HG03432 (cell line): ENCODE measurements at regions not wholly inside any gene's neighbourhood (a gene's known extent, or its start where the extent isn't known, plus 50 kb on each side); places are given as distances from the start of the nearest gene placed in this dataset.
"Not testable (repeated sequence)": the region's sequence is repeated elsewhere in the genome, so short reads cannot be mapped to it uniquely, and the experiment has no call there.

ENCODE experiments used
- ATAC-seq: cut with Tn5 transposase; IDR thresholded peaks from one replicate; pipeline ENCODE4 v1.9.1; 2021; ENCODE audit warnings: mild to moderate bottlenecking, moderate library complexity; ENCODE audit not compliant: unreplicated experiment

DNA sequence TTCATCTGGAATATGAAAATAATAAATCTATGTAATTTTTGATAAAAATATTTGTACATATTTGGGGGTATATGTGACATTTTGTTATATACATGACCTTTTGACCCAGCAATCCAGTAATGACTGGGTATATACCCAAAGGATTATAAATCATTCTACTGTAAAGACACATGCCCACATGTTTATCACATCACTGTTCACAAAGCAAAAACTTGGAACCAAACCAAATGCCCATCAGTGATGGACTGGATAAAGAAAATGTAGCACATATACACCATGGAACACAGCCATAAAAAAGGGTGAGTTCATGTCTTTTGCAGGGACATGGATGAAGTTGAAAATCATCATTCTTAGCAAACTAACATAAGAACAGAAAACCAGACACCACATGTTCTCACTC lies 472.1 kb upstream of the DDX18 start:
- no peak for ATAC-seq

DNA sequence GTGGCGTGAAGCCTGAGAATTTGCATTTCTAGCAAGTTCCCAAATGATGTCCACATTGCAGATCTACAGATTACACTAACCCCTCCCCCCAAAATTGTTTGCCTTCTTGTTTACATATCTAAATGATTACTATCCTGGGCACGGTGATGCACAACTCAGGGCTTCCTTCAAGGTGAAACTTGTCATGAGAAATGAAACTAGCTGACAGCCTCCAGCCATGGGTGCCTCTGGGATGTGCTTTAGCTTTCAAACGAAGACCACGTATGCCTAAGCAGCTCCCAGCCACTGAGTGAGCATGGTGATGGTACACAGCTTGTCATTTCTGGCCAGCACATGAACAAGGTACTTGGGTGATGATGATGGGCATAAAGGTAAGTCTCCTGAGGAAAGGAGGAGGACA lies 464.8 kb upstream of the DDX18 start:
- ATAC-seq, result no peak

DNA sequence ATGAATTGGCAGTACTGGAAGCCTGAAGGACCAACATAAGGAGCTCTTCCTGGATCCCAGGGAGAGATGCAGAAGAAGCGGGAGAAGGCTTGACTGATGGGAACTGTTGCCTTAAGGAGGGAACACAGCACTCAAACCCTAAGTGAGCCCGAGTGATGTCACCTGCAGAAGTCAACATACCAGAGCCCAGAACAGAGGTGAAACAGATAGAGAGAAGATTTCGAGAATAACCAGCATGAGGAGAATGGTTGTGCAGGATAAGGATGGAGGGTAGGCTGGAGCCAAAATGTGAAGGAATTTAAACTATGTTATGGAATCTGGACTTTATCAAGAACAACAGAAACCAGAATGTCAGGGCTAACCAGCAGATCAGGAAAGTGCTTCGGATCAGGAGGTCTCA lies 463.1 kb upstream of the DDX18 start:
- no peak for ATAC-seq

DNA sequence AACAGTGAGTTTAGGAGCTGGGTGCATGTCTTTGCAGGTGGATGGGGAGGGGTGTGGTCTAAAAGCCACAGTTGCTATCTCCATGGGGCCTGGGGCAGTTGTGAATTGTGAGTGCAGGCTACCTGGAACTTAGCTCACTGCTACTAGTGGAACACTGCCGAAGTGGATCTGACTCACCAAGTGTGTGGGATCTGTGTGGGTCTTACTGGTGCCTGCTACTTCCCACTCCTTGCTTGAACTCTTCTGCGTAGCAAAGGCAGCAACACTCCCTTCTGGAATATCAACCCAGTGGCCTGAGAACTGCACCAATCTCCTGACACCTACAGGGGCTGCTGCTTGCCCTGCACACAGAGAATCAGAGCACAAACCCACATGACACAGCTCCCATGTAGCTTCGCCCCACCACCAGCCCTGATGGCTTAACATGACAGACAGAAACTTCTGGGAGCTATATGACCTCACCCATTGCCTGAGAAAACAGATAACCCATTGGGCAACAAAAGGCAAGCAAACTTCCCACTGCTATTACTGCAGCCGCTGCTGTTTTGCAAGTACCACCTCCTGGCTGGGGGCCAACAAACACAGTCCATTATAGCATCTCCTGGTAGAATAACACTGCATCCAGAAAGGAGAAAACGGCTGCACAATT lies 455.1 kb upstream of the DDX18 start:
- ATAC-seq, result no peak

DNA sequence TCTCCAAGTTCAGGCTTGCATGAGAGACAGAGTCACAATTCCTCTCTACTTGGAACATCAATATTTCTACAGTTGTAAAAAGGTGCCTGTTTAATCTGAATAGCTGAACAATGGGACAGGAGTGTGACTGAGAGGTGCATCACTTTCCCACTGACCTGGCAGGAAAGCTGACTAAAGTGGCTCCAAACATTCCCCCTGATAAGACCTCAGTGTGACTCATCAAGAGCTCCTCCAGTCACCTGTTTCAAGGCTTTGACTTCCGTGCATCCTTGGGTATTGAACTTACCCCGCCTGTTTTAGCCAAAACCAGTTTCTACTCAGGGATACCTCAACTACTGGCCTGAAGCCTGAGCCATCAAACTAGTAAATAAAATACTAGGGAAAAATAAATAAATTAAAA lies 453.9 kb upstream of the DDX18 start:
- ATAC-seq, result no peak

DNA sequence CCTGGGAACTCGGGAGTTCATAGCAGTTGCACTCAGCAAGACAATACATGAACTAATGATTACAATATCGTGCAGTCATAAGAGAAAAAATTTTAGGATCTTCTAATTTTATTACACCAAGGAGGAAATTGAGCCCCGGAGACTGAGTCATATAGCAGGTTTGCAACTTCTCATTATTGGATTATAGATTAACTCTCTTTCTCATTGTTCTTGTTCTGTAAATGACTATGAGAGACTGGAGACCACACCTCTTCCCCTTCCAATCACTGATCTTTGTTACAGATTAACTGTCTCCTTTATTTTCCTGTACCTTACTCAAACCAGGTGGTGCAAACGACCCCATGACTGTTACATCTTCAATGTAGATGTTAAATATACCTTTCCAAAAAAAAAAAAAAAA lies 435.8 kb upstream of the DDX18 start:
- ATAC-seq, result peak; percentile 97

DNA sequence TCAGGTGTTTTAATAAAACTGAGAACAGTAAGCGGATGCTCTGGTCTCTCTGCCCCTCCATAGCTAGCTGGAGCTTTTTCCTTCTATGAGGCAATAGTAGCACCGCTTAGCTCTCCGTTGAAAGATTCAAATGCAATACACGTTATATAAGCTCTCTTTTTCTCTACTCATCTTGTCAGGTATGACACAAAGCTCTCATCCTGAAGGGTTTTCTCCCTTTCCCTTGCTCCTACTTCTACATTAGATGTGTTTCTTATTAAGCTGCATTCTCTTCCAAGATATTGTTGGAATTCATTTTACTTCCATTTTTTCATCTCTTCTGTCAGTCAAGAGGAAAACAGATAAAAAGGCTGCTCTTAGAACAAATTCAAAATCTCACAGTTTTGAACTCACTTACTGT lies 434.6 kb upstream of the DDX18 start:
- ATAC-seq, result no peak

DNA sequence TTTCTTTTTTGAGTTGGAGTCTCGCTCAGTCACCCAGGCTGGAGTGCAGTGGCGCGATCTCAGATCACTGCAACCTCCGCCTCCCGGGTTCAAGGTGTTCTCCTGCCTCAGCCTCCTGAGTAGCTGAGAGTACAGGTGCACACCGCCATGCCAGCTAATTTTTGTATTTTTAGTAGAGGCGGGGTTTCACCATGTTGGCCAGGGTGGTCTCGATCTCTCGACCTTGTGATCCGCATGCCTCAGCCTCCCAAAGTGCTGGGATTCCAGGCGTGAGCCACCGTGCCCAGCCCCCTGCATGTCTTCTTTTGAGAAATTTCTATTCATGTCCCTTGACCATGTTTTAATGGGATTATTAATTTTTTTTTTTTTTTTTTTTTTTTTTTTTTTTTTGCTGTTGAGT lies 430.5 kb upstream of the DDX18 start:
- not testable (repeated sequence) for ATAC-seq

DNA sequence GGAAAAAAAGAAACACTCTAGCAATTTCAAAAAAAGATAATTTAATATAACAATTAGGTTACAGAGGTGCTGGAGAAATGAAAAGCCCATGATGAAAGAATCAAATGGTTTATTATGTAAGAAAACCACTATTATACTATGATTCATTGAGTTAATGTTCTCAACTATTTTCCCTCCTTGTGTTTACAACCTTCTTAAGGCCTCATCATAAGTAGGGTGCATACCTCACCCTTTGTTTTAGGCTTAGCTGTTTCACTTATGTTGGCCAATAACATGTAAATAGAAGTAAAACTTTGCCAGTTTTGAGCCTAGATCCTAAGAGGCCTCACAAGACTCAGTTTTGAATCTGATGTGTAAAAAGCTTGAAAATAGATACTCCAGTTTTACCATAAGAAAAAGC lies 418.3 kb upstream of the DDX18 start:
- no peak for ATAC-seq

DNA sequence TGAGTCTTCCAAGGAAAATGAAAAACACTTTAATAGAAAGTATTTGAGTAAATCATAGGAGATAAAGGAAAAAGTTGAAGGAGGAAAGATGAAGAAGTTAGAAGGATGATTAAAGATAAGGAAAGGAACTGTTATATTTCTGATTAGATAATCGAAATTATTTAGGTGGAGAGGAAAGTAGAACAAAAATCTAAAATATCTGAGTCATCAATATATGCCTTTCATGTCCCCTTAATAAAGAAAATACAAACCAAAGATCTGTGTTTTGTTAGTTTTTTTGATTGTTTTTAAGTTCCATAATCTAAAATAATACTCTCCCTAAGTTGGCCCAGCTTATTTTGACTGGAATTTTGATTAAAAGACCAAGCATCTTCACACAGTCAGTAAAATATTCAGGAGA lies 412.9 kb upstream of the DDX18 start:
- ATAC-seq, result no peak

DNA sequence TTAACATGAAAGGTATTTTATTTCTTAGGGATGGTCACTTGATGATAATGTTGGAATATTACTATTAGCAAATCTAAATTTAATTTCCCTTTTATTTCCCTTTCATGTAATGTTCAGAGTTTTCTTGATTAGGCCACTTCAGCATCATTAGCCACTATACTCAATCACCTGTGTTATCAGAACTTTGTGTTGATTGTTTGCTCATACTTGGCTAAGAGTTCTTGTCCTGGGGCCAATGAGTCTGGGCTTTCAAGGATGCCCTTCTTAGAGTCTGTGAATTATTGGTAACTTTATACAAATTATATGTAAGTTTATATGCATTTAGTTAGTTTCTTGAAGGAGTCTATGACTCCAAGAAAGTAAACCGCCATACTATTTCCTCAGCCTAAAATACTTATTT lies 408.0 kb upstream of the DDX18 start:
- no peak for ATAC-seq

DNA sequence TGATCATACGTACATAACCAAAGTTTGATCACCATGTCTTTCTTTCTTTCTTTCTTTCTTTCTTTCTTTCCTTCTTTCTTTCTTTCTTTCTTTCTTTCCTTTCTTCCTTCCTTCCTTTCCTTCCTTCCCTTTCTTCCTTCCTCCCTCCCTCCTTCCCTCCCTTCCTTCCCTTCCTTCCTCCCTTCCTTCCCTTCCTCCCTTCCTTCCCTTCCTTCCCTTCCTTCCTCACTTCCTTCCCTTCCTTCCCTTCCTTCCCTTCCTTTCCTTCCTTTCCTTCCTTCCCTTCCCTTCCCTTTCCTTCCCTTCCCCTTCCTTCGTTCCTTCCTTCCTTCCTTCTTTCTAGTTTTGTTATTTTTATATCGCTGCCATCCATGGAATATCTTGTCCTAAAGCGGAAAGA lies 406.7 kb upstream of the DDX18 start:
- no peak for ATAC-seq

DNA sequence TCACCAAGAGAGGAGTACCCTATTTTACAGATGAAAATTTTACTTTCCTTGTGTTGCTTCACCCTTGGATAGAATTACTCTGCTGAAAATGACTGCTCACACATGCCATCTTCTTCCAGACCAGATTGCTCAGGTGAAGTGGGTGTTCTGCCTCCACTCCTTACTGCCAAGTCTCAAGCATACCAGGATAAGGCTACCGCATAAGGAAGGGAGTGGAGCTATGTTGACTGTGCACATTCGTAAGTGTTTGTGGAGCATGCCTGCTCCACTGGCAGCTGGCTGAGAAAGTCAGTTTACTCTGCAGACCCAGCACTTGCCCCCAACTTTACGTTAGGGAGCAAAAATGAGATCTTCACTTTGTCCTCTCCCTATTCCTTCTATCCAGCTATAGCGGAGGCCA lies 405.0 kb upstream of the DDX18 start:
- no peak for ATAC-seq

DNA sequence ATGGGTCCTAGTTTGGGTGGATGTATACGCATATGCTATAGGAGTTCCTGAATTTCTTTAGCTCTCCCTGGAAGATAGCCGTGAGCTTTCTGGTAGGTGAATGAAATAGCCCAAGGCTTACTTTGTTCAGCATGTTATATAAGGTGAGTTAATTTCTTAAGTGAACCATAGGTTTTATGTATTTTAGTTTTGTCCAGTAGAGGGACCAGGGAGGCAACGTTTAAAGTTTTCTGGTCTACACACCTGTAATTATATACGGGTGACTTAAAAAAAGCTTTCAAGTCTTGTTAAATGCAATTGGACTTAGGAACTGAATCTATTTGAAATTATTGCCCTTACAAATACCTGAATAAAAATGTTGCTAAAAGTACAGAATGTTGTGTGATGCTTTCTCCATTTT lies 402.5 kb upstream of the DDX18 start:
- ATAC-seq, result no peak

DNA sequence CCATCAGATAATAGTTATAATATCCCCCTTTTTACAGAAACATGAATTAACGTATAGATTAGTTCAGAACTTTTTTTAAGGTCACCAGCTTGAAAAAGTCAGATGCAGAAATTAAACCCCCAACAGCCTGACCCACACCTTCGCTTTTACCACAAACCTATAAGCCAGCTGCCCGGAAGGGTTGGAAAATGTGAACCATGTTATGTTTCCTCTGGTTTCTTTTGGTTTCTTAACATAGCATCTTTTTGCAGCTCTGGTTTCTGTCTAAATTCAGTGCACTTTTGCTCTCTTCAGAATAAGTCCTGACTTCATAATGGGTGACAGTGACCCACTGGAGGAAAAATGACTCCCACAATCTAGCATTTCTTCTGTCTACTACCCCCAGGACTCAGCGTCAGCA lies 381.7 kb upstream of the DDX18 start:
- ATAC-seq, result no peak

DNA sequence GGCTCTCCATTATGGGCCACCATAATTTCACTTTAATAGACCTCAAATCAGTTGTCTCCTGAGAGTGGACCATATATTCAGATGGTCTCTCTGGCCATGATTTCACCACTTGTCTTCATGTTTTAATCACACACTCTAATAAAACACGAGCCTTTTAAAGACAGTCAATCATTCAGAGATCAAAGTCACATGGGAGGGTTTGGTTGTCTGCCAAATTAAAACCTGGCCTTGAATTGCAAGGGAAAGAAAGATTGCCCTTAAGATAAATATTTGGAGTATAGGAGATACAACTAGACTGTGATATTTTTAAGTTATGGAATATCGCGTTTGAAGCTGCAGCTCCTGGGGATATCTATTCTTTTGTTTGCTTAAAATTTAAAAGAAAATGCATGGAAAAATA lies 377.8 kb upstream of the DDX18 start:
- ATAC-seq, result no peak

DNA sequence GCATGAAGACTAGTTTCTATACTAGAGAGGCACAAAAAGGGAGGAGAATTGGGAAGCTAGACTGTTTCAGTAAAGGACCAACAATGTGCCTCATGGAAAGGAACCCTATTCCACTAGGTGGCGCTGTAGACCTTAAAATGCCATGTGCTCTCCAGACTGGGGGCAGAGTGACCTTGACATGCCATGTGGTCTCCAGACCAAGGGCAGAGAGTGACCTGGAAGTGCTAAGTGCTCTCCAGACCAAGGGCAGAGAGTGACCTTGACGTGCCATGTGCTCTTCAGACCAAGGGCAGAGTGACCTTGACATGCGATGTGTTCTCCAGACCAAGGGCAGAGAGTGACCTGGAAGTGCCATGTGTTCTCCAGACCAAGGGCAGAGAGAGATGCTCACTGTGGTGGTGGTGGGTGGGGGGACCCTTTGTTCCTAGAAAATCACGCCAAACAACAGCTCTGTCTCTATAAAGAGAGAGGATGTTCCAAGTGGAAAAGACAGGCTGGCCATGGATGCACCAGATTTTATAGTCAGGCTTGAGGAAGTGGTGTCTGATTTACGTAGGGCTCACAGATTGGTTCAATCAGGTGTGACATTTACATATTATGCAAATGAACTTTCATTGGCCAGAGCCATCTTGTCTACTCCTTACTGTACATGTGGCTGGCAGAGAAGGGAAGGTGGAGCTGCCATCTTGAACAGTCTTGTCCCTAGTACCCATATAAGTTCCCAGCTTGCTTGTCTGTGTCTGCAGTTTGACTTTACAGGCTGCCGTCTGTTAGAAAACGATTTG lies 344.0 kb upstream of the DDX18 start:
- peak; percentile 76 for ATAC-seq

DNA sequence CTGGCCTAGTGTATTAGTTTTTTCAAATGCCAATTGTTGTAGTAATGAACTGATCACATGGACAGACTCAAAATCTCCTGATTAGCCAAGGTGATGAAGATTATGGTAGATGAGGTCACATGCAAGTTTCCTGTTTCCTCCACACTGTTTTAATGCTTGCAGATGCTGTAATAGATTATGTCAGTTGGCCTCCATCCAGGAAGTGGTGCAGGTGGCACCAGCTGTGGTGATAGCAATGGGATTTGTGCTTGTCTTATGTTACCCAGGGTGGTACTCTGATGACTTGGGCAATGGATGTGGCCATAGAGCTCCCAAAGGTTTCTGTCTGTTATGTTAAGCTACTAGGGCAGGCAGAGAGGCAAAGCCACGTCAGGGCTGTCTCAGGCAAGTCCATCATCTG lies 332.9 kb upstream of the DDX18 start:
- no peak for ATAC-seq

DNA sequence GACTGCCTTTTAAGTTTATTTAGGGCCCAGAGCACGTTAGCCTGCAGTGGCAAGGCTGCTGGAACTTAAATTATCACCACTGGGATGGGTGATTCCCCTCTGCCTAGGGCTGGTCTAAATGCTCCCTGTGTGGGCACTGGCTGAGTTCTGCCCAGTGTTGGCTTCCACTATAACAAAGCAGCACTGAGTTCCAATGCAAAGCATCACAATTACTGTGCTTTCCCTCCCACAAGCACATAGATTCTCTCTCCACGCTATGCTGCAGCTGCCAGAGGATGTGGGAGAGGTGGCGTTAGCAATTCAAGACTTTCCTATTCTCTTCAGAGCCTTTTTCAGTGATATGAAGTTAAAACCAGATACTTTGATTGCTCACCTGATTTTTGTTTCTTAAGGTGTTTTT lies 328.9 kb upstream of the DDX18 start:
- no peak for ATAC-seq

DNA sequence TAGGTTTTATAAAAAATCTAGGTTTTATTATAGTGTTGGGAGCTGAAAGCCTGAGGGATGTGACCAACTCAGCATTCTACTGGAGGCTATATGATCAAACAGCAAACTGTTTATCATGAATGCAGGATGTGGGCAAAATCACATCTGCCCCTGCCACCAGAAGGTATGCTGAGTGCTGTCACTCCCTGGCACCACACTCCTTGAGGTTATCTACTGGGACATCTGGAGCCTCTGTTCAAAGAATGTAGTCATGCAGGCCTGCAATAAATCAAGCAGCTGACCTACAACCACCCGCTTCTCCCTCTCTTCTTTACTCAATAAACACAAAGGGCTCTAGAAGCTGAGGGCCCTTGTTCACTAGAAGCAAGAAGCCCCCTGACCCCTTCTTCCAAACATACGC lies 328.4 kb upstream of the DDX18 start:
- ATAC-seq, result no peak

DNA sequence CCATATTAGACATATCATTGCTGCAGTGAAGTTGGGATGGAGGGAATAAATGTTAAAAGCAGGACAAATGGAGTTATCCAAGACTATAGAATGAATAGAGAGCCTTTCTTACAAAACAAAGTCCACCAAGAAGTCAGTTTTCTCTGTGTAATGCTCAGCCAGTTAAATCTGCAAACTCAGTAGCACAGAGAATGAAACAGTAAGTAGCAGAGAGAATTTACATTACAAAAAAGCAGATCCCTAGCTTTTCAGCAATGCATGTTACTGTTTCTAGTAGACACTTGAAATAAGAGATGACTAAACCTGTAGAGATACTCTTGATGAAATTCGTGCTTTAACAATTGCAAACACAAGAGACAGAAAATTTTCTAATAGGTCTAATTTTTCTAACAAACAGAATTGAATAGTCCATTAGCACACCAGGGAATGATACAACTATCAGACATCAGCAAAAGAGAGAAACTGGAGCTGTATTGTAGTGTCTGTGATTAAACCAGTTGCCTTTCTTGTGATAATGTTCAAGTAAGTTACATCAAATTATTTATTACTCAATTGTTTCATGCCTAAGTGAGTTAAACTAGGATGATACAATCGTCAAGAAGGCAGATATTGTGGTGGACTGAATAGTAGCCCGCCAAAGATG lies 322.2 kb upstream of the DDX18 start:
- no peak for ATAC-seq

DNA sequence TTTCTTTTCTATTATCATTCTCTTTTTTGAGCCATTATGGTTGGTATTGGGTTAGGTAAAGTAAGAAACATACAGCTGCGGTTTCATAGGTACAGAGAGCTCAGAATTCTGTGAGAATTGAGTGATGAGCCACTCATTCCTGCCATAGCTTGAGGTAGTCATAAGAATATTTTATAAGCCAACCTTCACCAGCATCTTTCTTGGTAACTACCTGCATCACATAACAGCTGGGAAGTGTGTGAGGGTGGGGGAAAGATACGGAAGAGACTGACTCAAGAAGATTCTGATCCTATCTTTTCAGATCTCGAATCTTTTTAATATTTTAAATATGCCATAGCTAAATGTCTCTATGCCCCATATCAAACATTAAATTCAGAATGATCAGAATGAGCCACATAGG lies 313.8 kb upstream of the DDX18 start:
- ATAC-seq, result no peak
